ENCODE measurements at regions not wholly inside any gene's neighbourhood (a gene's known extent, or its start where the extent isn't known, plus 50 kb on each side); places are given as distances from the start of the nearest gene placed in this dataset.

GRCh38 chr2:116095636-116096035, 1653.2 kb downstream of the DPP10 start:
- TF ChIP-seq EZH2 (IDR thresholded peaks at IDR 0.05; ENCODE audit: borderline replicate concordance, low read depth, low read length, severe bottlenecking) = no peak
- TF ChIP-seq CTCF (IDR thresholded peaks at IDR 0.05; ENCODE audit: borderline replicate concordance, extremely low read depth, low read length, poor library complexity, severe bottlenecking) = no peak

Data from DND-41 (cell line).